Left lobe of liver (tissue), 2 donors: ENCODE measurements at regions not wholly inside any gene's neighbourhood (a gene's known extent, or its start where the extent isn't known, plus 50 kb on each side); places are given as distances from the start of the nearest gene placed in this dataset.

Source experiments
- ATAC-seq: fragments of 200-7000 bp; cut with Tn5 transposase; one replicate; pipeline ENCODE4 v1.9.1; 2020; ENCODE audit warnings: mild to moderate bottlenecking, moderate library complexity
- DNase-seq: peaks from one replicate; pipeline ENCODE4 v3.0.0-alpha.2; 2020; ENCODE audit warnings: low spot score
- donor health status: DM: no; HTN: no; CAD: no; lungs with moderate emphysema.
- donor health status: DM: no; HTN: yes; CAD: no.

- no peak for ATAC-seq
- no peak for DNase-seq
Measured at GRCh38 chr19:30209617-30210600, 162.3 kb upstream of the ZNF536 start.

- DNase-seq (no peak), ATAC-seq (no peak)
Measured at GRCh38 chr19:30212574-30212973, 159.6 kb upstream of the ZNF536 start.

GRCh38 chr19:30214651-30215051 lies 157.5 kb upstream of the ZNF536 start:
- DNase-seq (no peak), ATAC-seq (no peak)

- ATAC-seq (no peak), DNase-seq (no peak)
Measured at GRCh38 chr19:30215248-30215647, 156.9 kb upstream of the ZNF536 start.

GRCh38 chr19:30216453-30216852 lies 155.7 kb upstream of the ZNF536 start:
- no peak for DNase-seq
- ATAC-seq, result no peak

- no peak for ATAC-seq
- DNase-seq, result no peak
Measured at GRCh38 chr19:30217461-30217860, 154.7 kb upstream of the ZNF536 start.

- no peak for ATAC-seq
- no peak for DNase-seq
Measured at GRCh38 chr19:30219702-30220101, 152.5 kb upstream of the ZNF536 start.

- ATAC-seq, result no peak
- DNase-seq, result no peak
Measured at GRCh38 chr19:30221176-30221575, 151.0 kb upstream of the ZNF536 start.

GRCh38 chr19:30222428-30222873 lies 149.7 kb upstream of the ZNF536 start:
- ATAC-seq (peak; percentile 61), DNase-seq (no peak)

GRCh38 chr19:30222992-30223865 lies 149.0 kb upstream of the ZNF536 start:
- DNase-seq (no peak), ATAC-seq (no peak)

- DNase-seq (no peak), ATAC-seq (no peak)
Measured at GRCh38 chr19:30223866-30224688, 148.1 kb upstream of the ZNF536 start.

GRCh38 chr19:30224689-30225606 lies 147.2 kb upstream of the ZNF536 start:
- no peak for DNase-seq
- no peak for ATAC-seq

- DNase-seq (no peak), ATAC-seq (no peak)
Measured at GRCh38 chr19:30225676-30226463, 146.3 kb upstream of the ZNF536 start.

GRCh38 chr19:30226464-30227011 lies 145.6 kb upstream of the ZNF536 start:
- no peak for DNase-seq
- no peak for ATAC-seq

- peak; percentile 22 for ATAC-seq
- no peak for DNase-seq
Measured at GRCh38 chr19:30227012-30227621, 145.1 kb upstream of the ZNF536 start.

- peak; percentile 94 for ATAC-seq
- peak; percentile 62 for DNase-seq
Measured at GRCh38 chr19:30227661-30228112, 144.5 kb upstream of the ZNF536 start.

GRCh38 chr19:30228113-30228834 lies 143.9 kb upstream of the ZNF536 start:
- DNase-seq, result no peak
- no peak for ATAC-seq
